Neural crest cell (in vitro differentiated cells): ENCODE measurements at regions not wholly inside any gene's neighbourhood (a gene's known extent, or its start where the extent isn't known, plus 50 kb on each side); places are given as distances from the start of the nearest gene placed in this dataset.

Source experiments
- DNase-seq: peaks from one replicate; pipeline ENCODE4 v3.0.0; 2021; ENCODE audit warnings: low read depth, mixed read lengths, low spot score
- H3K27ac Mint-ChIP-seq: one replicate; pipeline ENCODE4 v1.8.0; 2021; ENCODE audit warnings: mild to moderate bottlenecking, mixed read lengths; ENCODE audit not compliant: unreplicated experiment
- H3K27me3 Mint-ChIP-seq: 2 replicates; pipeline ENCODE4 v1.8.0; 2021; ENCODE audit warnings: low read depth, mild to moderate bottlenecking, mixed read lengths
- H3K36me3 Mint-ChIP-seq: 2 replicates; pipeline ENCODE4 v1.8.0; 2021; ENCODE audit warnings: low read depth, mild to moderate bottlenecking, mixed read lengths
- H3K4me1 Mint-ChIP-seq: 2 replicates; pipeline ENCODE4 v1.8.0; 2021; ENCODE audit warnings: mixed read lengths
- H3K4me3 Mint-ChIP-seq: one replicate; pipeline ENCODE4 v1.8.0; 2021; ENCODE audit warnings: mild to moderate bottlenecking, mixed read lengths
- H3K9me3 Mint-ChIP-seq: 2 replicates; pipeline ENCODE4 v1.8.0; 2021; ENCODE audit warnings: mixed read lengths
- CTCF ChIP-seq: fragments of 200-600 bp; sonication (generic); conservative IDR thresholded peaks from 2 replicates; pipeline ENCODE4 v1.5.0; 2021; ENCODE audit warnings: antibody characterized with exemption, mild to moderate bottlenecking

GRCh38 chr4:59057804-59058203 is 1947.6 kb upstream of the IGFBP7 start:
- Mint-ChIP-seq H3K27ac (no peak overlapping the region), H3K4me3 (no peak overlapping the region), H3K36me3 (no peaks in the 10 kb centered on the region), H3K27me3 (no peaks in the 10 kb centered on the region), H3K4me1 (no peaks in the 10 kb centered on the region), H3K9me3 (no peaks in the 10 kb centered on the region)
- no peak for TF ChIP-seq CTCF
- DNase-seq, result no peak

GRCh38 chr4:59058543-59058942 is 1948.4 kb upstream of the IGFBP7 start:
- no peak overlapping the region for H3K4me3 Mint-ChIP-seq
- H3K4me1 Mint-ChIP-seq, result no peaks in the 10 kb centered on the region
- no peak overlapping the region for H3K27ac Mint-ChIP-seq
- no peaks in the 10 kb centered on the region for H3K36me3 Mint-ChIP-seq
- H3K9me3 Mint-ChIP-seq, result no peaks in the 10 kb centered on the region
- TF ChIP-seq CTCF, result no peak
- H3K27me3 Mint-ChIP-seq, result no peaks in the 10 kb centered on the region
- DNase-seq, result no peak

- Mint-ChIP-seq H3K9me3 (no peaks in the 10 kb centered on the region), H3K27me3 (no peaks in the 10 kb centered on the region), H3K4me3 (no peak overlapping the region), H3K27ac (no peak overlapping the region), H3K36me3 (no peaks in the 10 kb centered on the region), H3K4me1 (no peaks in the 10 kb centered on the region)
- no peak for TF ChIP-seq CTCF
- DNase-seq, result no peak
These were observed 1950.0 kb upstream of the IGFBP7 start for GRCh38 chr4:59060002-59060846.

DNA sequence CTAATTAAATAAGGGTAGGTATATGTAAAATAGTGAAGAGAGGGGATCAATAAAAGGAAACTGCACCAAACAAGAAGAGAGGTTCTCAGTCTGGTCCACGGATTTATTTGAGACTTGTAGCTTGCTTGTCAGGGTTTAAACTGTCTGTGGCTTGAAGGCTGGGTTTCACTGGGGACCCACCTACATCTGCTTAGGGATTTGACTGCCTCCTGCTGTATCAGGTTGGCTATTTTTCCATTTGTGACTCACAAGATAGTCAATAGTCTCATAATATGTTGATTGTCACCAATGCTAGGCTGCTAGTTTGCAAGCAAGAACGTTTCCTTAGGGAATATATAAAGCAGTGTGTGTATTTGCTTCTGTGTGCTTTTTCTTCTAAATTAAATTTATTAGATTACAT is 1950.7 kb upstream of the IGFBP7 start:
- H3K4me3 Mint-ChIP-seq, result no peak overlapping the region

GRCh38 chr4:59063015-59063720 is 1953.0 kb upstream of the IGFBP7 start:
- H3K27me3 Mint-ChIP-seq, result no peaks in the 10 kb centered on the region
- H3K9me3 Mint-ChIP-seq, result no peaks in the 10 kb centered on the region
- no peak for DNase-seq
- no peak overlapping the region for H3K4me3 Mint-ChIP-seq
- H3K27ac Mint-ChIP-seq, result no peak overlapping the region
- H3K4me1 Mint-ChIP-seq, result no peaks in the 10 kb centered on the region
- TF ChIP-seq CTCF, result no peak
- no peaks in the 10 kb centered on the region for H3K36me3 Mint-ChIP-seq

More for the DNA sequence above, 1950.7 kb upstream of the IGFBP7 start:
- DNase-seq, result no peak
- no peak for TF ChIP-seq CTCF
- no peak overlapping the region for H3K27ac Mint-ChIP-seq
- no peaks in the 10 kb centered on the region for H3K4me1 Mint-ChIP-seq
- no peaks in the 10 kb centered on the region for H3K27me3 Mint-ChIP-seq
- no peaks in the 10 kb centered on the region for H3K9me3 Mint-ChIP-seq
- H3K36me3 Mint-ChIP-seq, result no peaks in the 10 kb centered on the region
